GM21515 (cell line): ENCODE measurements at regions not wholly inside any gene's neighbourhood (a gene's known extent, or its start where the extent isn't known, plus 50 kb on each side); places are given as distances from the start of the nearest gene placed in this dataset.
"Not testable (repeated sequence)": the region's sequence is repeated elsewhere in the genome, so short reads cannot be mapped to it uniquely, and the experiment has no call there.

ENCODE experiments used
- ATAC-seq: cut with Tn5 transposase; IDR thresholded peaks from one replicate; pipeline ENCODE4 v1.9.1; 2021; ENCODE audit not compliant: unreplicated experiment

GRCh38 chr1:199553104-199553503 lies 474.4 kb upstream of the NR5A2 start:
- no peak for ATAC-seq

- ATAC-seq = no peak
These were observed 466.2 kb upstream of the NR5A2 start for GRCh38 chr1:199561334-199561733.

- ATAC-seq = no peak
These were observed 454.5 kb upstream of the NR5A2 start for GRCh38 chr1:199573047-199573446.

- ATAC-seq = no peak
These were observed 452.6 kb upstream of the NR5A2 start for GRCh38 chr1:199574950-199575349.

GRCh38 chr1:199580300-199580699 lies 447.2 kb upstream of the NR5A2 start:
- no peak for ATAC-seq

- no peak for ATAC-seq
These were observed 442.1 kb upstream of the NR5A2 start for GRCh38 chr1:199585392-199585791.

- peak; percentile 78 for ATAC-seq
These were observed 436.8 kb upstream of the NR5A2 start for GRCh38 chr1:199590708-199591107.

GRCh38 chr1:199591468-199591867 lies 436.0 kb upstream of the NR5A2 start:
- no peak for ATAC-seq

GRCh38 chr1:199593475-199593874 lies 434.0 kb upstream of the NR5A2 start:
- no peak for ATAC-seq

GRCh38 chr1:199596448-199596847 lies 431.1 kb upstream of the NR5A2 start:
- not testable (repeated sequence) for ATAC-seq

GRCh38 chr1:199597152-199597551 lies 430.4 kb upstream of the NR5A2 start:
- ATAC-seq = no peak

- ATAC-seq = no peak
These were observed 419.1 kb upstream of the NR5A2 start for GRCh38 chr1:199608414-199608813.

- ATAC-seq = no peak
These were observed 414.3 kb upstream of the NR5A2 start for GRCh38 chr1:199612976-199613774.

- no peak for ATAC-seq
These were observed 410.6 kb upstream of the NR5A2 start for GRCh38 chr1:199616947-199617346.

GRCh38 chr1:199619223-199619622 lies 408.3 kb upstream of the NR5A2 start:
- no peak for ATAC-seq

- ATAC-seq = not testable (repeated sequence)
These were observed 401.3 kb upstream of the NR5A2 start for GRCh38 chr1:199626228-199626627.

- ATAC-seq = no peak
These were observed 397.9 kb upstream of the NR5A2 start for GRCh38 chr1:199629624-199630023.

- ATAC-seq = no peak
These were observed 388.1 kb upstream of the NR5A2 start for GRCh38 chr1:199639453-199639852.

- ATAC-seq = no peak
These were observed 386.0 kb upstream of the NR5A2 start for GRCh38 chr1:199641531-199641930.

- no peak for ATAC-seq
These were observed 382.6 kb upstream of the NR5A2 start for GRCh38 chr1:199644912-199645311.

GRCh38 chr1:199646761-199647160 lies 380.7 kb upstream of the NR5A2 start:
- ATAC-seq = no peak

- no peak for ATAC-seq
These were observed 370.1 kb upstream of the NR5A2 start for GRCh38 chr1:199657449-199657848.

- no peak for ATAC-seq
These were observed 367.4 kb upstream of the NR5A2 start for GRCh38 chr1:199660071-199660470.
